Tibial nerve (tissue), 4 donors: ENCODE measurements at regions not wholly inside any gene's neighbourhood (a gene's known extent, or its start where the extent isn't known, plus 50 kb on each side); places are given as distances from the start of the nearest gene placed in this dataset.

Experiments
- CTCF ChIP-seq, 5 experiments: fragments of 200-600 bp in 3 of 5; fragments of 450-650 bp in 2 of 5; sonication (generic) in 3 of 5; IDR thresholded peaks; one replicate each; pipeline ENCODE4 v1.5.1; 2016 to 2019; ENCODE audit warnings: antibody characterized with exemption in 5 of 5, mild to moderate bottlenecking in 3 of 5, moderate library complexity in 2 of 5
- EP300 ChIP-seq, 2 donors: sonication (generic); formaldehyde crosslinking; IDR thresholded peaks; one replicate each; pipeline ENCODE4 v1.6.1; 2017; ENCODE audit warnings: antibody characterized with exemption in 2 of 2, mild to moderate bottlenecking in 1 of 2
- POLR2A ChIP-seq, 2 donors: fragments of 450-650 bp; IDR thresholded peaks; one replicate each; pipeline ENCODE4 v1.6.1; 2017; ENCODE audit warnings: antibody characterized with exemption in 2 of 2, mild to moderate bottlenecking in 2 of 2, moderate library complexity in 2 of 2

- TF ChIP-seq CTCF (IDR thresholded peaks at IDR 0.05) (no peak), POLR2A (IDR thresholded peaks at IDR 0.05) (no peak), EP300 (IDR thresholded peaks at IDR 0.05) (no peak)
These were observed 168.0 kb upstream of the PHYHIPL start for GRCh38 chr10:59008452-59008851.
